ENCODE measurements at regions not wholly inside any gene's neighbourhood (a gene's known extent, or its start where the extent isn't known, plus 50 kb on each side); places are given as distances from the start of the nearest gene placed in this dataset.

- no peak for DNase-seq (ENCODE audit: low read depth)
- no peak overlapping the region for H3K4me3 ChIP-seq (ENCODE audit: low read depth, low read length)
- no peak for TF ChIP-seq CTCF (conservative IDR thresholded peaks at IDR 0.05; ENCODE audit: low read depth, low read length)
These were observed 65.0 kb downstream of the MYCN start for GRCh38 chr2:16005389-16005788.

GRCh38 chr2:16003809-16004208, 63.5 kb downstream of the MYCN start:
- DNase-seq (ENCODE audit: low read depth) = no peak
- no peak for TF ChIP-seq CTCF (conservative IDR thresholded peaks at IDR 0.05; ENCODE audit: low read depth, low read length)
- no peak overlapping the region for H3K4me3 ChIP-seq (ENCODE audit: low read depth, low read length)

GRCh38 chr2:16003152-16003551, 62.8 kb downstream of the MYCN start:
- DNase-seq (ENCODE audit: low read depth) = no peak
- no peak for TF ChIP-seq CTCF (conservative IDR thresholded peaks at IDR 0.05; ENCODE audit: low read depth, low read length)
- no peak overlapping the region for H3K4me3 ChIP-seq (ENCODE audit: low read depth, low read length)

GRCh38 chr2:16002575-16002974, 62.2 kb downstream of the MYCN start:
- DNase-seq (ENCODE audit: low read depth) = no peak
- no peak overlapping the region for H3K4me3 ChIP-seq (ENCODE audit: low read depth, low read length)
- no peak for TF ChIP-seq CTCF (conservative IDR thresholded peaks at IDR 0.05; ENCODE audit: low read depth, low read length)

- H3K4me3 ChIP-seq (ENCODE audit: low read depth, low read length) = no peak overlapping the region
- DNase-seq (ENCODE audit: low read depth) = no peak
- no peak for TF ChIP-seq CTCF (conservative IDR thresholded peaks at IDR 0.05; ENCODE audit: low read depth, low read length)
These were observed 61.8 kb downstream of the MYCN start for GRCh38 chr2:16002144-16002543.

- TF ChIP-seq CTCF (conservative IDR thresholded peaks at IDR 0.05; ENCODE audit: low read depth, low read length) = no peak
- no peak for DNase-seq (ENCODE audit: low read depth)
These were observed 60.3 kb downstream of the MYCN start for GRCh38 chr2:16000642-16001041.

GRCh38 chr2:15999596-16000469, 59.5 kb downstream of the MYCN start:
- DNase-seq (ENCODE audit: low read depth) = no peak
- no peak overlapping the region for H3K4me3 ChIP-seq (ENCODE audit: low read depth, low read length)
- TF ChIP-seq CTCF (conservative IDR thresholded peaks at IDR 0.05; ENCODE audit: low read depth, low read length) = no peak

More at GRCh38 chr2:16000642-16001041, 60.3 kb downstream of the MYCN start:
- no peak overlapping the region for H3K4me3 ChIP-seq (ENCODE audit: low read depth, low read length)

Measured in choroid plexus epithelial cell (primary cell).